H1 (cell line): ENCODE measurements at regions not wholly inside any gene's neighbourhood (a gene's known extent, or its start where the extent isn't known, plus 50 kb on each side); places are given as distances from the start of the nearest gene placed in this dataset.

ENCODE experiments used
- RXRA ChIP-seq: IDR thresholded peaks from 2 replicates; pipeline ENCODE4 v1.6.1; 2011; ENCODE audit warnings: low read depth, mild to moderate bottlenecking, low read length, moderate library complexity; ENCODE audit not compliant: insufficient read depth
- SRF ChIP-seq: IDR thresholded peaks from 2 replicates; pipeline ENCODE4 v1.6.1; 2011; ENCODE audit warnings: mild to moderate bottlenecking, low read depth, low read length, moderate library complexity

DNA sequence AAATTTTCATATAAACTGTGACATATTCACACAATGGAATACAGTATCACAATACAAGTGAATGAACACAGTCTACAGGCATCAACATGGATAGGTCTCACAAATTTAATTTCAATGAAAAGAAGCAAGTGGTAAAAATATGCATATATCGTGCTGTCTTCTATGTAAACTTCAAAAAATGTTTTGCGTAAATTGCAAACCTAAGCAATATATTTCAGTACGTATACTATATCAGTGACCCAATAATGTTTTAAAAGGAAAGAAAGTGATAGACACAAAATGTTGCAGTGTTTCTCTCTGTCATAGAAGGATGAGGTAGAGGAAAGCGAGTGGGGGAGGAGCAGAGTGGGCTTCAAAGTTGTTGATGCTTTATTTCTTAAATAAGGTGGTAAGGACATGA is 468.4 kb upstream of the CNTN3 start (continued):
- TF ChIP-seq RXRA (no peak), SRF (no peak)
